ENCODE measurements at regions not wholly inside any gene's neighbourhood (a gene's known extent, or its start where the extent isn't known, plus 50 kb on each side); places are given as distances from the start of the nearest gene placed in this dataset.

GRCh38 chr1:8167936-8168335 is 141.8 kb upstream of the ERRFI1 start:
- TF ChIP-seq POLR2A (IDR thresholded peaks at IDR 0.05) (no peak), CTCF (IDR thresholded peaks at IDR 0.05) (no peak), EP300 (IDR thresholded peaks at IDR 0.05) (no peak)
- no peak overlapping the region for H3K4me3 ChIP-seq
- no peaks in the 10 kb centered on the region for H3K36me3 ChIP-seq
- no peaks in the 10 kb centered on the region for H3K9me3 ChIP-seq
- H3K27ac ChIP-seq, result no peak overlapping the region
- H3K27me3 ChIP-seq, result no peaks in the 10 kb centered on the region
- H3K4me1 ChIP-seq (ENCODE audit: insufficient read depth), result peaks cover 10% of the 10 kb centered on the region
- no peak for DNase-seq
- intact Hi-C loops (cut with DNase I), result no loop called here
- 96 to 100% (median 97%) methylated on average over 4 of the region's 4 CpGs for WGBS, 3 donors

- intact Hi-C loops (cut with DNase I), result no loop called here
- 77 to 83% (median 78%) methylated on average over 4 of the region's 4 CpGs for WGBS, 3 donors
These were observed 140.3 kb upstream of the ERRFI1 start for GRCh38 chr1:8166406-8166805.

GRCh38 chr1:8165595-8166360 is 139.7 kb upstream of the ERRFI1 start:
- Histone ChIP-seq H3K27ac (no peak overlapping the region), H3K27me3 (no peaks in the 10 kb centered on the region), H3K9me3 (no peaks in the 10 kb centered on the region), H3K4me3 (no peak overlapping the region), H3K4me1 (ENCODE audit: insufficient read depth) (peaks cover 10% of the 10 kb centered on the region), H3K36me3 (no peaks in the 10 kb centered on the region)
- no peak for TF ChIP-seq EP300 (IDR thresholded peaks at IDR 0.05)
- TF ChIP-seq CTCF (IDR thresholded peaks at IDR 0.05), result no peak
- TF ChIP-seq POLR2A (IDR thresholded peaks at IDR 0.05), result no peak
- intact Hi-C loops (cut with DNase I), result no loop called here
- 84 to 90% (median 87%) methylated on average over 14 of the region's 14 CpGs for WGBS, 3 donors
- DNase-seq, result no peak

More at GRCh38 chr1:8166406-8166805, 140.3 kb upstream of the ERRFI1 start:
- no peak for DNase-seq
- TF ChIP-seq CTCF (IDR thresholded peaks at IDR 0.05) (no peak), EP300 (IDR thresholded peaks at IDR 0.05) (no peak)
- H3K27me3 ChIP-seq, result no peaks in the 10 kb centered on the region
- H3K36me3 ChIP-seq, result no peaks in the 10 kb centered on the region
- no peaks in the 10 kb centered on the region for H3K9me3 ChIP-seq
- H3K4me3 ChIP-seq, result no peak overlapping the region
- H3K4me1 ChIP-seq (ENCODE audit: insufficient read depth), result peaks cover 10% of the 10 kb centered on the region
- H3K27ac ChIP-seq, result no peak overlapping the region

GRCh38 chr1:8164670-8165069 is 138.6 kb upstream of the ERRFI1 start:
- Histone ChIP-seq H3K27ac (no peak overlapping the region), H3K36me3 (no peaks in the 10 kb centered on the region), H3K9me3 (no peaks in the 10 kb centered on the region), H3K27me3 (no peaks in the 10 kb centered on the region), H3K4me1 (ENCODE audit: insufficient read depth) (peaks cover 4% of the 10 kb centered on the region), H3K4me3 (no peak overlapping the region)
- WGBS, 3 donors, result 89 to 91% (median 91%) methylated on average over 10 of the region's 10 CpGs
- intact Hi-C loops (cut with DNase I), result no loop called here
- no peak for TF ChIP-seq EP300 (IDR thresholded peaks at IDR 0.05)
- TF ChIP-seq CTCF (IDR thresholded peaks at IDR 0.05), result no peak
- no peak for DNase-seq

All from ovary (tissue), 7 donors.